K562 (cell line): ENCODE measurements at regions not wholly inside any gene's neighbourhood (a gene's known extent, or its start where the extent isn't known, plus 50 kb on each side); places are given as distances from the start of the nearest gene placed in this dataset.

Source experiments
- ATAC-seq: fragments of 200-7000 bp; cut with Tn5 transposase; 3 replicates; pipeline ENCODE4 v1.9.1; 2020; ENCODE audit warnings: moderate library complexity
- BruUV-seq: library from RNA; stranded (reverse); fragments of 400-500 nt; replicated peaks from 2 replicates; lab custom pipeline; 2021; lab: Mats Ljungman, UMichigan
- CTCF ChIA-PET: fragments of 300-600 bp; formaldehyde crosslinking; extraction: SDS; loops from one replicate; lab custom pipeline; 2021; ENCODE audit warnings: low intra/inter-chr PET ratio; lab: Yijun Ruan, JAX
- POLR2A ChIA-PET: fragments of 300-600, 350-650 bp; sonication (Branson Sonifier 250); formaldehyde crosslinking; extraction: SDS; loops from one replicate; lab custom pipeline; 2021; ENCODE audit warnings: antibody characterized with exemption, inconsistent platforms; lab: Yijun Ruan, JAX
- DNase-seq, 4 experiments: peaks; one replicate each; pipeline versions ENCODE4 v3.0.0 to v3.0.0-alpha.2; 2011 to 2018; ENCODE audit warnings: low spot score in 3 of 4, mixed read lengths in 3 of 4; ENCODE audit errors: extremely low read depth in 1 of 4
- FAIRE-seq: peaks from 2 replicates; lab custom pipeline; 2011; peaks lifted over from hg19 to GRCh38; lab: Jason Lieb, UNC
- H2AFZ ChIP-seq: 2 replicates; pipeline ENCODE4 v1.6.0; 2011; ENCODE audit warnings: low read depth, low read length, control low read depth, inconsistent platforms
- H3K27ac ChIP-seq: fragments of 200-600 bp; 3 replicates; pipeline ENCODE4 v1.8.0; 2011; ENCODE audit warnings: low read depth, mild to moderate bottlenecking, control low read depth, inconsistent platforms, low read length, moderate library complexity, mixed read lengths; ENCODE audit errors: extremely low read depth
- H3K27me3 ChIP-seq, 2 experiments: fragments of 300-600 bp in 1 of 2; 2 replicates in 1 of 2; 3 replicates in 1 of 2; pipeline versions ENCODE4 v1.6.0 to v1.8.0; 2011; ENCODE audit warnings: inconsistent platforms in 2 of 2, low read length in 2 of 2, mild to moderate bottlenecking in 1 of 2, mixed read lengths in 1 of 2, moderate library complexity in 1 of 2; ENCODE audit not compliant: control insufficient read depth in 2 of 2, insufficient read depth in 2 of 2
- H3K36me3 ChIP-seq: fragments of 300-600 bp; 3 replicates; pipeline ENCODE4 v1.8.0; 2011; ENCODE audit warnings: mild to moderate bottlenecking, low read length, inconsistent platforms; ENCODE audit not compliant: control insufficient read depth, insufficient read depth
- H3K4me1 ChIP-seq, 2 experiments: fragments of 200-600 bp in 1 of 2; replicated peaks in 1 of 2; 2 replicates in 1 of 2; 3 replicates in 1 of 2; pipeline versions ENCODE4 v1.5.1 to v1.8.0; 2011; ENCODE audit warnings: inconsistent platforms in 2 of 2, low read length in 2 of 2, mild to moderate bottlenecking in 1 of 2, mixed read lengths in 1 of 2, moderate library complexity in 1 of 2; ENCODE audit not compliant: control insufficient read depth in 2 of 2, insufficient read depth in 2 of 2
- H3K4me2 ChIP-seq: 2 replicates; pipeline ENCODE4 v1.6.1; 2011; ENCODE audit warnings: low read length, control low read depth, inconsistent platforms, mixed read lengths; ENCODE audit not compliant: insufficient read depth
- H3K4me3 ChIP-seq: fragments of 200-600 bp; sonication (generic), shearing (Covaris generic); 2 replicates; pipeline ENCODE4 v1.5.1; 2016; ENCODE audit warnings: control low read depth, inconsistent platforms
- H3K79me2 ChIP-seq: fragments of 200-600 bp; 3 replicates; pipeline ENCODE4 v1.8.0; 2011; ENCODE audit warnings: low read length, inconsistent platforms; ENCODE audit not compliant: control insufficient read depth, insufficient read depth
- H3K9ac ChIP-seq, 2 experiments: 2 replicates each; pipeline versions ENCODE4 v1.6.0 to v1.6.1; 2011; ENCODE audit warnings: low read depth in 2 of 2, low read length in 2 of 2, control low read depth in 1 of 2, inconsistent platforms in 1 of 2, mild to moderate bottlenecking in 1 of 2, mixed read lengths in 1 of 2; ENCODE audit not compliant: insufficient read depth in 1 of 2
- H3K9me1 ChIP-seq: one replicate; pipeline ENCODE4 v1.6.0; 2011; ENCODE audit warnings: inconsistent platforms, mild to moderate bottlenecking, low read length, moderate library complexity; ENCODE audit not compliant: control insufficient read depth, insufficient read depth
- H3K9me3 ChIP-seq: replicated peaks from 2 replicates; pipeline ENCODE4 v1.5.1; 2011; ENCODE audit warnings: low read depth, low read length, inconsistent platforms; ENCODE audit not compliant: control insufficient read depth, insufficient read depth
- H4K20me1 ChIP-seq: replicated peaks from 2 replicates; pipeline ENCODE4 v1.6.1; 2011; ENCODE audit warnings: low read length, inconsistent platforms, mixed read lengths; ENCODE audit not compliant: control insufficient read depth, insufficient read depth
- ARHGAP35 ChIP-seq: fragments of 450-650 bp; IDR thresholded peaks from 2 replicates; pipeline ENCODE4 v1.6.1; 2018; ENCODE audit not compliant: partially characterized antibody
- CHCHD3 ChIP-seq: fragments of 250-450 bp; sonication (Bioruptor Pico); IDR thresholded peaks from 2 replicates; pipeline ENCODE4 v2.1.2; 2022; ENCODE audit warnings: mild to moderate bottlenecking
- CHD2 ChIP-seq: IDR thresholded peaks from 2 replicates; pipeline ENCODE4 v1.6.1; 2011; ENCODE audit warnings: low read depth, low read length
- DNMT1 ChIP-seq: fragments of 450-650 bp; IDR thresholded peaks from 2 replicates; pipeline ENCODE4 v1.6.1; 2016; ENCODE audit warnings: antibody characterized with exemption, mild to moderate bottlenecking
- FOXK2 ChIP-seq, 2 experiments: fragments of 450-650 bp; IDR thresholded peaks in 1 of 2; conservative IDR thresholded peaks in 1 of 2; 2 replicates each; pipeline ENCODE4 v1.6.1; 2016; ENCODE audit warnings: low read depth in 2 of 2, mild to moderate bottlenecking in 1 of 2
- KLF16 ChIP-seq: IDR thresholded peaks from 2 replicates; pipeline ENCODE4 v1.6.1; 2016; ENCODE audit warnings: antibody characterized with exemption
- MEIS2 ChIP-seq: fragments of 450-650 bp; IDR thresholded peaks from 2 replicates; pipeline ENCODE4 v1.6.1; 2014; ENCODE audit warnings: mild to moderate bottlenecking; ENCODE audit not compliant: partially characterized antibody
- RBM39 ChIP-seq: fragments of 200-400 bp; formaldehyde crosslinking; optimal IDR thresholded peaks from 2 replicates; pipeline ENCODE3; 2018; ENCODE audit warnings: low read depth, low read length
- RUNX1 ChIP-seq: sonication (generic); IDR thresholded peaks from 2 replicates; pipeline ENCODE4 v1.6.1; 2016; ENCODE audit warnings: antibody characterized with exemption, low read depth
- SIN3A ChIP-seq, 2 experiments: fragments of 150-350 bp in 1 of 2; IDR thresholded peaks; 2 replicates each; pipeline ENCODE4 v1.6.1; 2011 to 2016; ENCODE audit warnings: borderline replicate concordance in 2 of 2, low read depth in 2 of 2, low read length in 2 of 2, mild to moderate bottlenecking in 2 of 2, moderate library complexity in 2 of 2; ENCODE audit not compliant: control insufficient read depth in 1 of 2
- SMARCA4 ChIP-seq: fragments of 450-650 bp; IDR thresholded peaks from 2 replicates; pipeline ENCODE4 v1.6.1; 2016
- SNRNP70 ChIP-seq: fragments of 200-400 bp; formaldehyde crosslinking; optimal IDR thresholded peaks from 2 replicates; pipeline ENCODE3; 2017; ENCODE audit warnings: low read depth, low read length
- TEAD2 ChIP-seq: fragments of 450-650 bp; IDR thresholded peaks from 2 replicates; pipeline ENCODE4 v1.6.1; 2016; ENCODE audit warnings: missing genetic modification characterization, control low read depth, missing compliant biosample characterization
- TSC22D4 ChIP-seq: fragments of 450-650 bp; IDR thresholded peaks from 2 replicates; pipeline ENCODE4 v1.6.1; 2016; ENCODE audit warnings: missing genetic modification characterization, missing biosample characterization, control low read depth
- YY1 ChIP-seq, 3 experiments: IDR thresholded peaks; 2 replicates each; pipeline ENCODE4 v1.6.1; 2011; ENCODE audit warnings: low read length in 2 of 3, mild to moderate bottlenecking in 2 of 3, moderate library complexity in 2 of 3, borderline replicate concordance in 1 of 3, control low read depth in 1 of 3, low read depth in 1 of 3; ENCODE audit not compliant: insufficient read depth in 3 of 3, insufficient replicate concordance in 2 of 3, control insufficient read depth in 1 of 3, insufficient read length in 1 of 3; ENCODE audit errors: extremely low read depth in 1 of 3
- ZNF224 ChIP-seq: sonication (generic); formaldehyde crosslinking; IDR thresholded peaks from 2 replicates; pipeline ENCODE4 v1.8.0; 2022; ENCODE audit warnings: mild to moderate bottlenecking, missing genetic modification reagents
- ZNF347 ChIP-seq: fragments of 450-650 bp; formaldehyde crosslinking; IDR thresholded peaks from 2 replicates; pipeline ENCODE4 v1.4.0; 2020; ENCODE audit warnings: low read depth, mild to moderate bottlenecking, moderate library complexity
- ZNF586 ChIP-seq: fragments of 450-650 bp; formaldehyde crosslinking; conservative IDR thresholded peaks from 2 replicates; pipeline ENCODE4 v1.4.0; 2020; ENCODE audit warnings: mild to moderate bottlenecking, moderate library complexity
- ZNF79 ChIP-seq: fragments of 250-450 bp; sonication (Bioruptor Pico); IDR thresholded peaks from 2 replicates; pipeline ENCODE4 v1.4.0; 2020; ENCODE audit warnings: low read depth, mild to moderate bottlenecking, moderate library complexity
- WGBS: fragments of 100-300 bp; shearing (Covaris generic); methylation state at CpG from one replicate; pipeline ENCODE4 v1.1.6; 2016; ENCODE audit warnings: low coverage, mixed read lengths; ENCODE audit not compliant: insufficient coverage; ENCODE audit errors: missing lambda C conversion rate; 5-methylcytosine and 5-hydroxymethylcytosine counted together
- in situ Hi-C: fragments of 300-500 bp; cut with MboI; formaldehyde crosslinking; loops from 4 replicates; pipeline ENCODE4 v1.15.0; 2018; ENCODE audit warnings: inconsistent platforms, mixed read lengths
- intact Hi-C: fragments of 100-400 bp; cut with micrococcal nuclease; formaldehyde crosslinking; loops from 2 replicates; pipeline ENCODE4 v1.14.2; 2022

DNA sequence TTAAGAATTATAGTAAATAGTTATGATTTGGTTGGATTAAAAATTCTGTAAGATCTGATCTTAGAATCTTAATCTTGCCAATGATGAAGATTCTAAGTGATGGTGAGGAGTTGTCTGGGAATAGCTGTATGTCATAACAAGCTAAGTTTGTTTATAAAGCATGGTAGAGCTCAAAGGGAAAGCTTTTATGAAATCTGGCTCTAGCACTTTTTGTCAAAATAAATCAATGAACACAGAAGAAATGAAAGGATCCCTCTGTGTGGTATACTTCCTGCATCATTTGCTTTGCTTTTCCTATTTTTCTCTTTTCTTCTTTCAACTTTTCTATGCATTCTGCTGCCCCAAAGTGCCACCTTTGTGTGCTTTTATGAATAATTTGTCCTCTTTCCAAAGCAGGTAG lies 193.5 kb upstream of the FAT1 start (continued):
- TF ChIP-seq TEAD2 (tag) (no peak), DNMT1 (no peak), TSC22D4 (tag) (no peak), MEIS2 (no peak), ZNF347 (no peak)

DNA sequence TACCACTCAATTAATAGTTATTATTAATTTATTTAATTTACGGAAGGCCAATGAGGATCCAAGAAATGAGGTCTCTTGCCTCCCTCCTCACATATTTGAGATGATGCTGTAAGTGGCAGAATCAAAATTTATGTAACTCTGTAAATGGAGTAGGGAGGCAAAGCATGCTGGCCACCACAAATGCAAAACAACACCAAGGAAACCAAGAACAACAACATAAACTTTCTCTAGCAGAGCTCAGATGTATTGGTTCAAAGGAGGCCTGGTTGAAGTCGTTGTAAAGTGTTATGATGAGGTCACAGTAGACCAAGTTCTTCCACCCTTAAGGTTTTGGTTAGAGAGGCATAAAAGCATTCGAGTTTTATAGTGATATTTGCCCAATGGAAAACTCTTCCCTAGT lies 194.8 kb upstream of the FAT1 start:
- POLR2A ChIA-PET: no interaction called here
- H3K36me3 ChIP-seq: no peaks in the 10 kb centered on the region
- in situ Hi-C loops: no loop called here

More for the DNA sequence above, 194.8 kb upstream of the FAT1 start:
- BruUV-seq: no TSS peak
- ATAC-seq (no peak), DNase-seq (no peak), FAIRE-seq (no peak)
- Histone ChIP-seq H3K9me1 (no peaks in the 10 kb centered on the region), H4K20me1 (no peaks in the 10 kb centered on the region), H3K27me3 (peaks cover 3 to 8% of the 10 kb centered on the region in 2 experiments; a peak in 4 of 5 replicates), H3K9me3 (no peaks in the 10 kb centered on the region), H3K79me2 (no peaks in the 10 kb centered on the region), H3K4me3 (no peak overlapping the region), H3K4me1 (no peaks in the 10 kb centered on the region), H3K9ac (no peak overlapping the region), H3K4me2 (no peak overlapping the region), H2AFZ (no peak overlapping the region), H3K27ac (no peak overlapping the region)
- WGBS: 9% methylated on average over 3 of the region's 3 CpGs
- TF ChIP-seq RBM39: no peak
- TF ChIP-seq SNRNP70: no peak
- no peak for TF ChIP-seq RUNX1
- no peak for TF ChIP-seq ZNF586 (CRISPR knock-in tag)
- no peak for TF ChIP-seq ZNF79 (CRISPR knock-in tag)
- no peak for TF ChIP-seq CHCHD3 (CRISPR knock-in tag)
- no peak for TF ChIP-seq ARHGAP35
- no peak for TF ChIP-seq ZNF224 (CRISPR knock-in tag)
- TF ChIP-seq KLF16: no peak
- no peak for TF ChIP-seq FOXK2 (conservative IDR thresholded peaks at IDR 0.05 in 1 of 2, IDR thresholded peaks at IDR 0.05 in 1 of 2; ENCODE audit: low read depth in 2 of 2)
- no peak for TF ChIP-seq CHD2
- no peak for TF ChIP-seq YY1 (IDR thresholded peaks at IDR 0.05; ENCODE audit: borderline replicate concordance in 1 of 3, control insufficient read depth in 1 of 3, extremely low read depth in 1 of 3, insufficient read depth in 3 of 3, insufficient read length in 1 of 3, insufficient replicate concordance in 2 of 3, low read depth in 1 of 3, low read length in 2 of 3)
- TF ChIP-seq SMARCA4: no peak
- no peak for TF ChIP-seq SIN3A (IDR thresholded peaks at IDR 0.05; ENCODE audit: borderline replicate concordance in 2 of 2, control insufficient read depth in 1 of 2, low read depth in 2 of 2, low read length in 2 of 2)
- CTCF ChIA-PET: no interaction called here
- intact Hi-C loops: no loop called here
